ENCODE measurements at regions not wholly inside any gene's neighbourhood (a gene's known extent, or its start where the extent isn't known, plus 50 kb on each side); places are given as distances from the start of the nearest gene placed in this dataset.

GRCh38 chr2:20540587-20541293 is 93.9 kb downstream of the RHOB start:
- no peak for DNase-seq

- DNase-seq = no peak
Observed at GRCh38 chr2:20541294-20541640, 94.4 kb downstream of the RHOB start.

GRCh38 chr2:20541651-20542050 is 94.8 kb downstream of the RHOB start:
- DNase-seq = no peak

GRCh38 chr2:20542269-20542668 is 95.4 kb downstream of the RHOB start:
- no peak for DNase-seq

GRCh38 chr2:20542746-20543468 is 96.0 kb downstream of the RHOB start:
- DNase-seq = no peak

GRCh38 chr2:20543469-20544152 is 96.7 kb downstream of the RHOB start:
- no peak for DNase-seq

- DNase-seq = no peak
Observed at GRCh38 chr2:20544153-20544747, 97.4 kb downstream of the RHOB start.

GRCh38 chr2:20549144-20549543 is 101.8 kb downstream of the HS1BP3 start:
- no peak for DNase-seq

- DNase-seq = no peak
Observed at GRCh38 chr2:20549691-20550348, 101.1 kb downstream of the HS1BP3 start.

GRCh38 chr2:20551260-20551944 is 99.5 kb downstream of the HS1BP3 start:
- DNase-seq = no peak

GRCh38 chr2:20551945-20552328 is 99.0 kb downstream of the HS1BP3 start:
- no peak for DNase-seq

- DNase-seq = no peak
Observed at GRCh38 chr2:20552847-20553246, 98.1 kb downstream of the HS1BP3 start.

- no peak for DNase-seq
Observed at GRCh38 chr2:20553580-20553979, 97.3 kb downstream of the HS1BP3 start.

GRCh38 chr2:20555954-20556353 is 94.9 kb downstream of the HS1BP3 start:
- no peak for DNase-seq

- no peak for DNase-seq
Observed at GRCh38 chr2:20556756-20557155, 94.1 kb downstream of the HS1BP3 start.

- DNase-seq = no peak
Observed at GRCh38 chr2:20557226-20557625, 93.7 kb downstream of the HS1BP3 start.

- DNase-seq = no peak
Observed at GRCh38 chr2:20557635-20558034, 93.3 kb downstream of the HS1BP3 start.

GRCh38 chr2:20558391-20559150 is 92.3 kb downstream of the HS1BP3 start:
- DNase-seq = no peak

GRCh38 chr2:20559277-20559676 is 91.6 kb downstream of the HS1BP3 start:
- DNase-seq = no peak

GRCh38 chr2:20560011-20560410 is 90.9 kb downstream of the HS1BP3 start:
- no peak for DNase-seq

- DNase-seq = no peak
Observed at GRCh38 chr2:20560891-20561636, 89.8 kb downstream of the HS1BP3 start.
